Glutamatergic neuron (in vitro differentiated cells): ENCODE measurements at regions not wholly inside any gene's neighbourhood (a gene's known extent, or its start where the extent isn't known, plus 50 kb on each side); places are given as distances from the start of the nearest gene placed in this dataset.

ENCODE experiments used
- DNase-seq: peaks from one replicate; pipeline ENCODE4 v3.0.0; 2022
- H3K27ac Mint-ChIP-seq: one replicate; pipeline ENCODE4 v1.8.0; 2020; ENCODE audit warnings: mild to moderate bottlenecking, mixed read lengths, inconsistent platforms; ENCODE audit not compliant: unreplicated experiment
- H3K27me3 Mint-ChIP-seq: one replicate; pipeline ENCODE4 v1.8.0; 2020; ENCODE audit warnings: mild to moderate bottlenecking, moderate library complexity, mixed read lengths, inconsistent platforms; ENCODE audit not compliant: unreplicated experiment
- H3K36me3 Mint-ChIP-seq: one replicate; pipeline ENCODE4 v1.8.0; 2020; ENCODE audit warnings: mild to moderate bottlenecking, mixed read lengths, inconsistent platforms; ENCODE audit not compliant: unreplicated experiment
- H3K4me1 Mint-ChIP-seq: one replicate; pipeline ENCODE4 v1.8.0; 2020; ENCODE audit warnings: mild to moderate bottlenecking, low read depth, mixed read lengths, inconsistent platforms; ENCODE audit not compliant: unreplicated experiment
- H3K4me3 Mint-ChIP-seq: one replicate; pipeline ENCODE4 v1.8.0; 2020; ENCODE audit warnings: mild to moderate bottlenecking, mixed read lengths, inconsistent platforms; ENCODE audit not compliant: unreplicated experiment
- H3K9me3 Mint-ChIP-seq: one replicate; pipeline ENCODE4 v1.8.0; 2020; ENCODE audit warnings: mild to moderate bottlenecking, moderate library complexity, mixed read lengths, inconsistent platforms; ENCODE audit not compliant: unreplicated experiment
- CTCF ChIP-seq: fragments of 200-600 bp; sonication (generic); IDR thresholded peaks from one replicate; pipeline ENCODE4 v1.5.0; 2021; ENCODE audit not compliant: partially characterized antibody, unreplicated experiment

DNA sequence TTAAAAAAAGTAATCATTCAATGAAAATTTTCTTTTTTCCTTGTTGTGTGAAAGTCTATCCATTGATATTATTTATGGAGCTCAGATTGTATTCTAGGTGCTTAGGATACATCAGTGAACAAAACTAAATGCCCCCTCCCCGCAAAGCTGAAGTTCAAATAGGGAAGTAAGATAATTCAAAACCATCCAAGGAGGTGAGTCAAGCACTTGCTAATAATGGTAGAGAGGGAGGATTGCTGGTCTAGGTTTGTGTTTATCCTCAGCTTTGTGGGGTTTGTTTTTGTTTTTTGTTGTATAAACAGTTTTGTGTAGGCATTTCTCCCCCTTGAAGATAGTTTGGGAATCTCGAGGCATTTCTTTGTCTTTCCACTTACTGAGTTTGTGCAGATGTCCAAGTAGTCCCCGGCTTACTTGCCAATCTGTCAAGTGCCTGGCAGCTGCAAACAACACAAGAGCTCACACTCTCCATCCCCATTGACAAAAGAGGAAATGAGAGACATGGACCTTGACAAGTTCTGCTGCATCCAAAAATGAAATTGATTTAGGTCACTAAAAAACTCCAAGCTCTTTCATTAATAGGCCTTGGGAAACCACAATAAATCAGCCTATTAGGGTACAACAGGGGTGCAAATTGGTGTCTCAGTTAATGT lies 575.8 kb upstream of the TBL1XR1 start:
- H3K27ac Mint-ChIP-seq: peak overlapping the region; percentile 30
- no peaks in the 10 kb centered on the region for H3K9me3 Mint-ChIP-seq
- no peak for DNase-seq
- peaks cover 18% of the 10 kb centered on the region for H3K4me1 Mint-ChIP-seq
- H3K27me3 Mint-ChIP-seq: peaks cover 2% of the 10 kb centered on the region
- no peak for TF ChIP-seq CTCF
- H3K4me3 Mint-ChIP-seq: no peak overlapping the region
- peaks cover 1% of the 10 kb centered on the region for H3K36me3 Mint-ChIP-seq

DNA sequence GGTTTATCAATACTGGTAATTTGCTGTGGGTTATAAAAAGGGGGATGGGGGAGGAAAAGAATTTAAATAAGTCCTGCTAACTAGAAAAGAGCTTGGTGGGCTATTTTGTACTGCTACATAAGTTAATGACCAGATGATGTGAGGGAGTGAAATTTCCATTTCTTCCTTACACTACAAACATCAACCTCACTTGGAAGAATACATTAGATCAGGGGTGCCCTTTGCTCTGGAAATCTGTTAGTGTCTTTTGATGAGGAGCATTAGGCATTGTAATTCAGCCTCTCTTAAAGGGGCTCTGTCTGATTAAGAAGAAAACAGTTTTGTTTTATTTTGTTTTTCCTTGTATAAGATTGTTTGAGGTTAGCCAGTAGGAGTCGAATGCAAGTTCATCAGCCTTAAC lies 576.4 kb upstream of the TBL1XR1 start:
- no peaks in the 10 kb centered on the region for H3K36me3 Mint-ChIP-seq
- H3K9me3 Mint-ChIP-seq: no peaks in the 10 kb centered on the region
- H3K27ac Mint-ChIP-seq: no peak overlapping the region
- TF ChIP-seq CTCF: no peak
- DNase-seq: no peak
- no peak overlapping the region for H3K4me3 Mint-ChIP-seq
- peaks cover 2% of the 10 kb centered on the region for H3K27me3 Mint-ChIP-seq
- H3K4me1 Mint-ChIP-seq: peaks cover 18% of the 10 kb centered on the region

DNA sequence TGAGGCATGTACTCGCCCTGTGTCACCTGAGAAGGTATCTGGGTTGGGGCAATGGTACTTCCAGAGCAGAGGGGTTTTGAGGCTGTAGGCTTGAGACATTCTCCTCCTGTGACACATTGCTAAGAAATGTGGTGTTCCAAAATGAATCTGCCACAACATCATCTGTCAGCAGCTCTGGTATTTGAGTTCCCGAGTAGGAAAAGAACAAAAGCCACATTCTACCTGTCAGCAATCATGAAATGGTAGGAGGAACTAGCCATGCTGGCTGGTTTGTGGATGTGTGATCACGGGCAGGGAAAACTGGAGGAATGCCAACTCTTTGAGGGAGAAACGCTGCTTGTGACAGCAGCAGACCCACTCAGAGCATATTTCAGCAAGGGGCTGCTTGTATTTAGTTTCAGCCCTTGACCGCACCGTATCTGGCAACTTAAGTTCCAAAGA lies 579.4 kb upstream of the TBL1XR1 start:
- Mint-ChIP-seq H3K9me3 (peaks cover 1% of the 10 kb centered on the region), H3K27me3 (peaks cover 6% of the 10 kb centered on the region), H3K4me1 (peaks cover 18% of the 10 kb centered on the region), H3K4me3 (no peak overlapping the region), H3K36me3 (no peaks in the 10 kb centered on the region), H3K27ac (no peak overlapping the region)
- TF ChIP-seq CTCF: no peak
- no peak for DNase-seq

DNA sequence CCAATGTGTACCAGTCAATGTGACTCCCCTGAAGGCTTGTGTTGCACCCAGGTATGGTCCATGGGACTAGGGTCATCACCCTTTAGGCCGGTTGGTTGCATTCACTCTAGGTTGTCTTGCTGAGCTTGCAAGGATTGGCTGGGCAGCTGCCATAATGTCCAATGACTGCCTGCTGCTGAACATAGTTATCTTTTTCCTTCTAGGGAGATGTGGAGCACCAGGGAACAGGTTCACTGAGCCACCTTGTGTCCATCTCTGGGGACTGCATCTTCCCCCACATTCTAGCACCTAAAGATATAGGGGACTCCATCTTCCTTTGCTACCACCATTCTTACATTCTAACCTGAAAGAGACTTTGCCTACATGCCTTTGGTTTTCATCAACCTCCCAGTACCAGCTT lies 580.4 kb upstream of the TBL1XR1 start:
- no peaks in the 10 kb centered on the region for H3K36me3 Mint-ChIP-seq
- peaks cover 7% of the 10 kb centered on the region for H3K27me3 Mint-ChIP-seq
- TF ChIP-seq CTCF: peak; percentile 64
- no peak overlapping the region for H3K27ac Mint-ChIP-seq
- peaks cover 1% of the 10 kb centered on the region for H3K9me3 Mint-ChIP-seq
- peak; percentile 49 for DNase-seq
- H3K4me1 Mint-ChIP-seq: peaks cover 14% of the 10 kb centered on the region
- H3K4me3 Mint-ChIP-seq: no peak overlapping the region

DNA sequence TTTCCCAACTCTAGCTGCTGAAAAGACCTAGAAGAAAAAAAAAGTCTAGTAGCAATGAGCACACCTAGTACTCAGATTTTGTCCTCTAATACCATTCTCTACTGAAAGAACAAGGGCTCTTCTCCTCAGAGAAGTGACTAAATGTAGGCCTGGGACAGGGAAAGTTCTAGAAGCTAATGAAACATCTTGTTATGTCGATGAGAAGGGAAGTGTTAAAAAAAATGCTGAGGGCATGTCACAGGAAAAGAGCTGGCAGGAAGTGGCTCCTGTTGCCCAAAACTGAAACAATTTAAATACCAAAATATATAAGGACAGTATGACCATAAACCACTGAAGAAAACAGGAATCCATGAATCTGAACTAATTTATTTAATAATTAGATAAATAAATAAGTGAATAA lies 581.4 kb upstream of the TBL1XR1 start:
- Mint-ChIP-seq H3K4me3 (no peak overlapping the region), H3K27me3 (peaks cover 5% of the 10 kb centered on the region), H3K27ac (no peak overlapping the region), H3K9me3 (peaks cover 1% of the 10 kb centered on the region), H3K36me3 (no peaks in the 10 kb centered on the region), H3K4me1 (peaks cover 5% of the 10 kb centered on the region)
- TF ChIP-seq CTCF: no peak
- no peak for DNase-seq
